ENCODE measurements at regions not wholly inside any gene's neighbourhood (a gene's known extent, or its start where the extent isn't known, plus 50 kb on each side); places are given as distances from the start of the nearest gene placed in this dataset.

DNA sequence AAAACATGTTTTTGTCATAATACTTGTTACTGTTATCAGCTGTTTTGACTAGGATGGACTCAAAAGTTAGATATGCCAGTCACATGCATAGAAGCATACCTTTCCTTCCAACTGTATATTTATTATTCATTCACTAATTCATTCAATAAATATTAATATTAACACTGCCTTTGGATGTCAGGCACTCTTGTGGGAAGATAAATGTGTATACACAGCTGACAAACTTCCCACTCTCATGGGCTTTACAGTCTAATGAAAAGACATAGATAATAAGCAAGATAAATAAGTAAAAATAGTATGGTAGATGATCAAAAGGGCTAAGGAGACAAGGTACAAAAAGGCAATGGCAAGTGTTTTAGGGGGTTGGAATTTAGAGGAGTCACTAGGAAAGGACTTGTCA lies 180.1 kb upstream of the SMIM30 start:
- Histone ChIP-seq H4K20me1 (ENCODE audit: low read depth) (no peaks in the 10 kb centered on the region), H3F3A (ENCODE audit: low read depth) (no peaks in the 10 kb centered on the region), H3K79me2 (ENCODE audit: low read depth) (no peaks in the 10 kb centered on the region), H3K9me3 (ENCODE audit: low read depth) (no peaks in the 10 kb centered on the region), H3K27me3 (no peaks in the 10 kb centered on the region), H3K4me1 (peaks cover 6% of the 10 kb centered on the region), H2AFZ (replicated peaks) (no peak overlapping the region), H3K4me2 (no peak overlapping the region), H3K4me3 (no peak overlapping the region), H3K9ac (no peak overlapping the region), H3K27ac (no peak overlapping the region), H3K36me3 (no peaks in the 10 kb centered on the region)
- Mint-ChIP-seq H3K36me3 (no peaks in the 10 kb centered on the region), H3K9me3 (peaks cover 3% of the 10 kb centered on the region), H3K4me1 (no peaks in the 10 kb centered on the region), H3K4me3 (no peak overlapping the region), H3K27ac (no peak overlapping the region), H3K27me3 (ENCODE audit: insufficient read depth, low read depth) (no peaks in the 10 kb centered on the region)
- TF ChIP-seq EZH2 (IDR thresholded peaks at IDR 0.05), result no peak
- no peak for TF ChIP-seq EZH2phosphoT487 (IDR thresholded peaks at IDR 0.05)
- TF ChIP-seq, protein P1, sequence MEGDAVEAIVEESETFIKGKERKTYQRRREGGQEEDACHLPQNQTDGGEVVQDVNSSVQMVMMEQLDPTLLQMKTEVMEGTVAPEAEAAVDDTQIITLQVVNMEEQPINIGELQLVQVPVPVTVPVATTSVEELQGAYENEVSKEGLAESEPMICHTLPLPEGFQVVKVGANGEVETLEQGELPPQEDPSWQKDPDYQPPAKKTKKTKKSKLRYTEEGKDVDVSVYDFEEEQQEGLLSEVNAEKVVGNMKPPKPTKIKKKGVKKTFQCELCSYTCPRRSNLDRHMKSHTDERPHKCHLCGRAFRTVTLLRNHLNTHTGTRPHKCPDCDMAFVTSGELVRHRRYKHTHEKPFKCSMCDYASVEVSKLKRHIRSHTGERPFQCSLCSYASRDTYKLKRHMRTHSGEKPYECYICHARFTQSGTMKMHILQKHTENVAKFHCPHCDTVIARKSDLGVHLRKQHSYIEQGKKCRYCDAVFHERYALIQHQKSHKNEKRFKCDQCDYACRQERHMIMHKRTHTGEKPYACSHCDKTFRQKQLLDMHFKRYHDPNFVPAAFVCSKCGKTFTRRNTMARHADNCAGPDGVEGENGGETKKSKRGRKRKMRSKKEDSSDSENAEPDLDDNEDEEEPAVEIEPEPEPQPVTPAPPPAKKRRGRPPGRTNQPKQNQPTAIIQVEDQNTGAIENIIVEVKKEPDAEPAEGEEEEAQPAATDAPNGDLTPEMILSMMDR (IDR thresholded peaks at IDR 0.05), result no peak
- no peak for DNase-seq (ENCODE audit: low spot score)

DNA sequence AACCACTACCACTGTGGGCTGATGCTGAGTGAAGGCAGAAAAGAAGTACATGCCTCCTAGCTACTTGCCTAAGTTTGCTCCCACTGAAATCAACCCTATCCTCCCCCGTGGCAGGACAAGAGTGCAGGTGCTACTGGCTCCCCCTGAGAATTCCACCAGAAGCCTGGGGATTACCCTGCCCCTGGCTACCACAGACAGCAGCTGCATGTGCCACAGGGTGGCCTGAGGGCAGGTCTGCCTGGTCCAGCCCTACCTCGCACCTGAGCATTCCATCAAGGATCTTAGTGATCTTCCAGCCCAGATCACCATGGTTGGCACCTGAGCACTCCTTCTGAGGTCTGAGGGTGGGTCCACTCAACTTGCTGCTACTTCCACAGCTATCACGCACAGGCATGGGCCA lies 176.4 kb upstream of the SMIM30 start:
- DNase-seq (ENCODE audit: low spot score), result no peak
- no peaks in the 10 kb centered on the region for H3K79me2 ChIP-seq (ENCODE audit: low read depth)
- H4K20me1 ChIP-seq (ENCODE audit: low read depth), result no peaks in the 10 kb centered on the region
- Mint-ChIP-seq H3K27ac (peak overlapping the region; percentile 33), H3K4me1 (no peaks in the 10 kb centered on the region), H3K4me3 (no peak overlapping the region), H3K27me3 (ENCODE audit: insufficient read depth, low read depth) (no peaks in the 10 kb centered on the region), H3K36me3 (no peaks in the 10 kb centered on the region), H3K9me3 (peaks cover 3% of the 10 kb centered on the region)
- H3K4me2 ChIP-seq, result no peak overlapping the region
- no peaks in the 10 kb centered on the region for H3K9me3 ChIP-seq (ENCODE audit: low read depth)
- H3K9ac ChIP-seq, result no peak overlapping the region
- no peak overlapping the region for H2AFZ ChIP-seq (replicated peaks)
- H3K36me3 ChIP-seq, result no peaks in the 10 kb centered on the region
- no peak overlapping the region for H3K4me3 ChIP-seq
- TF ChIP-seq EZH2 (IDR thresholded peaks at IDR 0.05) (no peak), EZH2phosphoT487 (IDR thresholded peaks at IDR 0.05) (no peak)
- TF ChIP-seq, protein P1 (IDR thresholded peaks at IDR 0.05), result no peak
- H3F3A ChIP-seq (ENCODE audit: low read depth), result no peaks in the 10 kb centered on the region
- H3K4me1 ChIP-seq, result peaks cover 6% of the 10 kb centered on the region
- no peaks in the 10 kb centered on the region for H3K27me3 ChIP-seq
- no peak overlapping the region for H3K27ac ChIP-seq

- no peaks in the 10 kb centered on the region for H3K4me1 ChIP-seq
- DNase-seq (ENCODE audit: low spot score), result no peak
- H3K4me3 ChIP-seq, result no peak overlapping the region
- TF ChIP-seq, protein P1 (IDR thresholded peaks at IDR 0.05), result no peak
- TF ChIP-seq EZH2phosphoT487 (IDR thresholded peaks at IDR 0.05), result no peak
- no peak for TF ChIP-seq EZH2 (IDR thresholded peaks at IDR 0.05)
- H2AFZ ChIP-seq (replicated peaks), result no peak overlapping the region
- no peak overlapping the region for H3K27ac ChIP-seq
- H4K20me1 ChIP-seq (ENCODE audit: low read depth), result no peaks in the 10 kb centered on the region
- H3K9me3 ChIP-seq (ENCODE audit: low read depth), result no peaks in the 10 kb centered on the region
- Mint-ChIP-seq H3K4me1 (no peaks in the 10 kb centered on the region), H3K36me3 (no peaks in the 10 kb centered on the region), H3K27me3 (ENCODE audit: insufficient read depth, low read depth) (no peaks in the 10 kb centered on the region), H3K27ac (no peak overlapping the region), H3K9me3 (peaks cover 3% of the 10 kb centered on the region), H3K4me3 (no peak overlapping the region)
- H3K36me3 ChIP-seq, result no peaks in the 10 kb centered on the region
- no peaks in the 10 kb centered on the region for H3F3A ChIP-seq (ENCODE audit: low read depth)
- H3K9ac ChIP-seq, result no peak overlapping the region
- no peaks in the 10 kb centered on the region for H3K27me3 ChIP-seq
- no peaks in the 10 kb centered on the region for H3K79me2 ChIP-seq (ENCODE audit: low read depth)
- no peak overlapping the region for H3K4me2 ChIP-seq
Measured at GRCh38 chr7:113292105-113292504, 173.8 kb upstream of the SMIM30 start.
